ACC112 (cell line): ENCODE measurements at regions not wholly inside any gene's neighbourhood (a gene's known extent, or its start where the extent isn't known, plus 50 kb on each side); places are given as distances from the start of the nearest gene placed in this dataset.

Experiments used
- H2AFZ ChIP-seq: fragments of 200-600 bp; sonication (generic); one replicate; pipeline ENCODE4 v1.6.0; 2017; ENCODE audit warnings: antibody characterized with exemption, low read length; ENCODE audit not compliant: unreplicated experiment
- H3K27ac ChIP-seq: fragments of 200-600 bp; sonication (generic); 2 replicates; pipeline ENCODE4 v1.5.1; 2014; ENCODE audit warnings: low read depth, mild to moderate bottlenecking, antibody characterized with exemption, low read length, moderate library complexity
- H3K27me3 ChIP-seq: fragments of 200-600 bp; sonication (generic); 2 replicates; pipeline ENCODE4 v1.6.1; 2014; ENCODE audit warnings: mild to moderate bottlenecking, antibody characterized with exemption, low read length, moderate library complexity, mixed read lengths; ENCODE audit not compliant: insufficient read depth
- H3K36me3 ChIP-seq: fragments of 200-600 bp; sonication (generic); 2 replicates; pipeline ENCODE4 v1.6.1; 2016; ENCODE audit warnings: mild to moderate bottlenecking, antibody characterized with exemption, low read length, moderate library complexity, mixed read lengths; ENCODE audit not compliant: insufficient read depth
- H3K4me1 ChIP-seq: fragments of 200-600 bp; sonication (generic); one replicate; pipeline ENCODE4 v1.6.1; 2016; ENCODE audit warnings: low read length, mixed read lengths; ENCODE audit not compliant: insufficient read depth, unreplicated experiment, control insufficient read depth
- H3K4me3 ChIP-seq: fragments of 200-600 bp; sonication (generic); 2 replicates; pipeline ENCODE4 v1.5.1; 2014; ENCODE audit warnings: mild to moderate bottlenecking, low read depth, low read length
- H3K79me2 ChIP-seq: fragments of 200-600 bp; sonication (generic); one replicate; pipeline ENCODE4 v1.6.0; 2016; ENCODE audit warnings: low read length; ENCODE audit not compliant: control insufficient read depth, unreplicated experiment, insufficient read depth

- H2AFZ ChIP-seq = no peak overlapping the region
- H3K27ac ChIP-seq = peak overlapping the region; percentile 26; the same call in 1 of the 2 replicates
- H3K4me3 ChIP-seq = no peak overlapping the region
- H3K27me3 ChIP-seq = no peaks in the 10 kb centered on the region
- no peaks in the 10 kb centered on the region for H3K79me2 ChIP-seq
- no peaks in the 10 kb centered on the region for H3K36me3 ChIP-seq
- no peaks in the 10 kb centered on the region for H3K4me1 ChIP-seq
Observed at GRCh38 chr5:175378444-175379028, 65.4 kb downstream of the DRD1 start.

DNA sequence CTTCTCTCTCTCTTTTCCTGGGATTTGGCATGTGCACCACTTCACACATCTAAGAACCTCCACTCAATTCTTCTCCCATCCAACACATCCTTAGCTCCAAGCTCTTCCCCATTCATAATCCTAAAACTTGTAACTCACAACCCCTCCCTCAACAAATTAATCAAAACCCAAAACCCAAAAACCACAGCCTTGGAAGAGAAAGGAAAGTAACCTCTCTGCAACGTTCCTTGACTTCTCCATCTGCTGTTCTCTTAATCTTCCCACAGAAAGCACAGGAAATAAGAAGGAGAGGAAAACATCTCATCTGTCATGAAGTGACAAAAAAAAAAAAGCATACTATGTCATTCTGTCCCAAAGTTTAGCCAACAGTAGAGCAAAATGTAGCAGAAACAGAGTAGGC lies 66.2 kb downstream of the DRD1 start:
- Histone ChIP-seq H3K27ac (no peak overlapping the region), H3K36me3 (no peaks in the 10 kb centered on the region), H3K4me1 (no peaks in the 10 kb centered on the region)

GRCh38 chr5:175374166-175374875 lies 69.7 kb downstream of the DRD1 start:
- no peaks in the 10 kb centered on the region for H3K36me3 ChIP-seq
- no peaks in the 10 kb centered on the region for H3K4me1 ChIP-seq
- no peak overlapping the region for H3K4me3 ChIP-seq
- no peak overlapping the region for H2AFZ ChIP-seq
- no peaks in the 10 kb centered on the region for H3K79me2 ChIP-seq
- H3K27me3 ChIP-seq = peaks cover 6% of the 10 kb centered on the region; the same call in 1 of the 2 replicates
- H3K27ac ChIP-seq = no peak overlapping the region

More for the DNA sequence above, 66.2 kb downstream of the DRD1 start:
- H3K4me3 ChIP-seq = no peak overlapping the region
- no peaks in the 10 kb centered on the region for H3K79me2 ChIP-seq
- H2AFZ ChIP-seq = no peak overlapping the region
- no peaks in the 10 kb centered on the region for H3K27me3 ChIP-seq

- H3K36me3 ChIP-seq = no peaks in the 10 kb centered on the region
- H3K4me3 ChIP-seq = no peak overlapping the region
- no peaks in the 10 kb centered on the region for H3K79me2 ChIP-seq
- H2AFZ ChIP-seq = no peak overlapping the region
- no peak overlapping the region for H3K27ac ChIP-seq
- H3K4me1 ChIP-seq = no peaks in the 10 kb centered on the region
- H3K27me3 ChIP-seq = peaks cover 6% of the 10 kb centered on the region; the same call in 1 of the 2 replicates
Observed at GRCh38 chr5:175365866-175366265, 78.1 kb downstream of the DRD1 start.

- H3K4me1 ChIP-seq = no peaks in the 10 kb centered on the region
- H3K27me3 ChIP-seq = no peaks in the 10 kb centered on the region; the same call in 1 of the 2 replicates
- no peaks in the 10 kb centered on the region for H3K36me3 ChIP-seq
- no peak overlapping the region for H3K4me3 ChIP-seq
- H3K79me2 ChIP-seq = no peaks in the 10 kb centered on the region
- H3K27ac ChIP-seq = no peak overlapping the region
- H2AFZ ChIP-seq = no peak overlapping the region
Observed at GRCh38 chr5:175363300-175363699, 80.7 kb downstream of the DRD1 start.

DNA sequence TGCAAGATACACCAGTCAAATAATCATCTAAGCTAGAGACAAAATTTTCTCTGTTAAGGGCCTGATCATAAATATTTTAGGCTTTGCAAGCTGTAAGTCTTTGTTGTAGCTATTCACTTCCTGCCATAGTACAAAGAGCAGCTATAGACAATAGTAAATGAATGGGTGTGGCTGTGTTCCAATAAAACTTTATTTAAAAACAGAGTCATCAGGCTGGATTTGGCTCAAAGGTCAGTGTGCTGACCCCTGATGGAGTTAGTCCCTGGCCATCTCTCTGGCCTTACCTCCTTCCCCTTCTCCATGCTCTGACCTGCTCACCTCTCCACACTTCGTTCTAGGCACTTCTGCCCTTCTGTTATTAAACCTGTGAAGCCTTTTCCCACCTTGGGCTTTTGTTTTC lies 86.0 kb downstream of the DRD1 start:
- no peaks in the 10 kb centered on the region for H3K4me1 ChIP-seq
- no peak overlapping the region for H3K27ac ChIP-seq
- no peaks in the 10 kb centered on the region for H3K79me2 ChIP-seq
- H3K27me3 ChIP-seq = no peaks in the 10 kb centered on the region; the same call in 1 of the 2 replicates
- H3K4me3 ChIP-seq = no peak overlapping the region
- H3K36me3 ChIP-seq = no peaks in the 10 kb centered on the region
- H2AFZ ChIP-seq = no peak overlapping the region

DNA sequence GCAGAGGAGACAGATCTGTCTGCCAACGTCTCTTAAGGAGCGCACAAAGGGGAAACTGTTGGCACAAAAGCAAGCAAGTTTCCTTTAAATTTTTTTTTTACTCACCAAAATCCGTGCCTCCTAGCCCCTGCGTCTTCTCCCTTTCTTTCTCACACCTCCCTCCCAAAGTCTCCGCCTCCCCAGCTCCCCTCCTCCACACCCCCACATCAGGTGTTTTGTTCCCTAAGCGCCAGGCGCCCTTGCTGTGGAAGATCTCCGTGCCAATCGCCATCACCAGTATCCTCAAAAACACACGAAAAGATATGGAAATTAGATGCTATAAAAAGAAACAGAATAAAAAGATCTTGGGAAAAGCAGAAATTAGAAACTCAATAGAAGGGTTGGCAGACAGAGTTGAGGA lies 87.6 kb downstream of the DRD1 start:
- Histone ChIP-seq H3K36me3 (no peaks in the 10 kb centered on the region), H3K4me3 (no peak overlapping the region), H3K79me2 (no peaks in the 10 kb centered on the region), H3K4me1 (no peaks in the 10 kb centered on the region), H2AFZ (no peak overlapping the region), H3K27ac (no peak overlapping the region), H3K27me3 (no peaks in the 10 kb centered on the region)

DNA sequence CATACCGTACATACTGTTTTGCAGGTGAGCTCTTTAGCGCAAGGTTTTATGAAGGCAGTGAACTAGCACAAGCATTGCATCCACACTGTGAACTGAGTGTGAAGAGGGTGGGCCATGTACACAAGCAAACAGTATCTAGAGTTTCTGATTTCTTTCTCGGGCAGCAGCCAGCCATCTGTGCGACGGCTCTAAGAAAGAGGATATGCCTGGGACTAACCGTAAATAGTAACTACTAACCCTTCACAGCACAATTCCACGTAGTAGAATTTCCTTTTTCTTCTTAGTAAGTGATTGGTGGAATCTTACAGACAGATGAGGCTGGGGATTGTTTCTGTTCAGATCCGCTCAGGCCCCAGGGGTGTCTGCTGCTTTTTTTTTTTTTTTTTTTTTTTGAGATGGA lies 89.0 kb downstream of the DRD1 start:
- no peak overlapping the region for H3K4me3 ChIP-seq
- no peak overlapping the region for H2AFZ ChIP-seq
- no peaks in the 10 kb centered on the region for H3K79me2 ChIP-seq
- no peaks in the 10 kb centered on the region for H3K36me3 ChIP-seq
- no peak overlapping the region for H3K27ac ChIP-seq
- no peaks in the 10 kb centered on the region for H3K4me1 ChIP-seq
- no peaks in the 10 kb centered on the region for H3K27me3 ChIP-seq

DNA sequence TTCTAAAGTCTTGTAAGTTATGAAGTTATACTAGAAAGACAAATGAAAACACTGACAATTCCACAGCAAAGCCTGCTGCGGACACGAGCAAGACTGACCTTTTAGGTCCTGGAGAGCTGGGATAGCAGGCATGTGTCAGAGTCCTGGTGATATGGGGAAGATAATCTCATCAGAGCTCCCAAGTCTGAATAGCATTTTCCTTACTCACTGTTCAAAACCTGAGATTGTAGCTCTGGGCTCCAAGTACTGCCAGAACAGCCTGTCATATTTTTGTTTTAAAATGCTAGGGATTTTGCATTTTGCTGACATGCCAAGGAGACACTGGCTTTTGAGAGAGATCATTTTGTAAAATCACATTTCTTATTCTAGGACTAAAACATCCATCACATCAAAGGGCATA lies 90.1 kb downstream of the DRD1 start:
- H2AFZ ChIP-seq = no peak overlapping the region
- H3K36me3 ChIP-seq = no peaks in the 10 kb centered on the region
- H3K27me3 ChIP-seq = no peaks in the 10 kb centered on the region
- no peak overlapping the region for H3K27ac ChIP-seq
- no peaks in the 10 kb centered on the region for H3K79me2 ChIP-seq
- no peaks in the 10 kb centered on the region for H3K4me1 ChIP-seq
- no peak overlapping the region for H3K4me3 ChIP-seq

DNA sequence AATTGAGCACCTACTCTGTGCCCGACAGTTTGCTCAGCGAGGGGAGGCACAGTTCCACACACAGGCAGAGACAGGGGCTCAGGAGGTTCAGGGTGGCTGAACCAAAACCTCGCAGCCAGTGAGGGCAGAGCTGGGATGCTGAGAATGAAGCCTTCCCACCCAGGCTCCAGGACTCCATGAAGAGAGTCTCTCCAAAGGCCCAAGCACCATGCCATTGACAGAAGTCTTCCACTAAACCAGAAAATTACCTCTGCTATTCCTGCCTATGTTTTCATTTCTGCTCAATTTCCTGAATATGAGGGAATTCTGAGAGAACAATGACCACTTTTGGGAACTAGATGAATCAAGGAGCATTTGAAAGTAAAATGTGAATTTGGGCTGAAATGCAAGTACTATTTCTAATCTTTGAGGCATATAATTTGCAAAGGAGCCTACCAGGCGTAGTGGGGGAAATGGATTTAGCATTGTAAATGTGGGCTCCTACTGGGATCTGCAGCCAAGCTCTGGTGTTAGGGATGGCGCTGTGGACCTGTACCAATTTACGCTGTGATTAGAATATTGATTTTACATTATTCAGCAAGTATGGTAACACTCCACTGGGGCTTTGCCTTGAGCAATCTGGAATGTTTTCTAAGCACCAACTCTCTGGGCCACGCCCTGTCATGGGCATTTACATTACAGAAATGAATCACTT lies 91.9 kb downstream of the DRD1 start:
- Histone ChIP-seq H3K36me3 (no peaks in the 10 kb centered on the region), H3K27me3 (no peaks in the 10 kb centered on the region), H3K27ac (no peak overlapping the region), H2AFZ (no peak overlapping the region), H3K4me3 (no peak overlapping the region), H3K79me2 (no peaks in the 10 kb centered on the region), H3K4me1 (no peaks in the 10 kb centered on the region)

DNA sequence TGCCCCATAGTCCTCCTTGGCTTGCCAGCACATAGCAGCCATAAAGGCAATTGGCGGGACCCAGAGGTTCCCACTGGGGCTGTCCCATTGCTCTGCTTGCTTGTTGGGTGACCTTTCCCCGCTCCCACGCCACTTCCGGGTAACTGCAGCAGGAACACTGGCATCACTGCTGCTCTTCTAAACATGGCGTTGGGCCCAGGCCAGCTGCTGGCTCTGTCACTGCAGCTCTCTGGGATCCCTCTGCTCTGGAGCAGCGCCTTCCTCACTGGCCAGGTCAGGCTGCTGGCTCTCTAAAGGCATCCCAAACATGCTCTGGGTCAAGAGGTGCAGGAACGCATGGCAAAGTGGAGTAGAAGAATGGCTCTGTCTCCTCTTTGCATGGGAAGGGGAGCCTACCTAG lies 92.9 kb downstream of the DRD1 start:
- no peaks in the 10 kb centered on the region for H3K27me3 ChIP-seq
- no peaks in the 10 kb centered on the region for H3K36me3 ChIP-seq
- H2AFZ ChIP-seq = no peak overlapping the region
- no peak overlapping the region for H3K4me3 ChIP-seq
- no peaks in the 10 kb centered on the region for H3K4me1 ChIP-seq
- no peak overlapping the region for H3K27ac ChIP-seq
- H3K79me2 ChIP-seq = no peaks in the 10 kb centered on the region
